IMR-90 (cell line): ENCODE measurements at regions not wholly inside any gene's neighbourhood (a gene's known extent, or its start where the extent isn't known, plus 50 kb on each side); places are given as distances from the start of the nearest gene placed in this dataset.

Experiments
- CEBPB ChIP-seq: IDR thresholded peaks from 2 replicates; pipeline ENCODE4 v1.6.1; 2012; ENCODE audit warnings: low read depth, low read length, improper control_type of control experiment
- ELK1 ChIP-seq: fragments of 150-350 bp; IDR thresholded peaks from 2 replicates; pipeline ENCODE4 v1.6.1; 2016; ENCODE audit warnings: low read depth, mild to moderate bottlenecking, low read length, moderate library complexity, borderline replicate concordance
- POLR2A ChIP-seq: IDR thresholded peaks from 2 replicates; pipeline ENCODE4 v1.6.1; 2012; ENCODE audit warnings: mild to moderate bottlenecking, low read depth, low read length
- SMC3 ChIP-seq: fragments of 150-350 bp; IDR thresholded peaks from 2 replicates; pipeline ENCODE4 v1.6.1; 2016; ENCODE audit warnings: low read depth, mild to moderate bottlenecking, antibody characterized with exemption, low read length, moderate library complexity
- TF ChIP-seq, protein P1 (sequence below): conservative IDR thresholded peaks from 2 replicates; pipeline ENCODE4 v1.5.1; 2012; ENCODE audit warnings: mild to moderate bottlenecking, low read depth, low read length, improper control_type of control experiment
- TF ChIP-seq, protein P2 (sequence below): fragments of 150-350 bp; IDR thresholded peaks from 2 replicates; pipeline ENCODE4 v1.6.1; 2017; ENCODE audit warnings: mild to moderate bottlenecking, antibody characterized with exemption, low read length, low read depth

DNA sequence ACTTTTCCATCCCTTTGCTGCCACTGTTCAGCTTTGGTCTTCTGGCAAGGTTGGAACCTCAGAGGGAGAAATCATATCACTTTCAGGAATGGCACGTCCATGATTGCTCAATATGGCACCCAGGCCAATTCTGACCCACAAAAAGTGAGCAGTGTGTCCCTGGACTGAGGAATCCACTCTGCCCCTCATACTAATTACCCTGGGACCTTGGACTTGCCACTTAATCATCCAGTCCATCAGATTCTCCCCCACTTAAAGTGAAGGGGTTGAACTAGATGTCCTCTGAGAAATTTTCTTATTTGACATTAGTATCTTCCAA is 449.3 kb upstream of the CITED2 start:
- TF ChIP-seq, protein P1, sequence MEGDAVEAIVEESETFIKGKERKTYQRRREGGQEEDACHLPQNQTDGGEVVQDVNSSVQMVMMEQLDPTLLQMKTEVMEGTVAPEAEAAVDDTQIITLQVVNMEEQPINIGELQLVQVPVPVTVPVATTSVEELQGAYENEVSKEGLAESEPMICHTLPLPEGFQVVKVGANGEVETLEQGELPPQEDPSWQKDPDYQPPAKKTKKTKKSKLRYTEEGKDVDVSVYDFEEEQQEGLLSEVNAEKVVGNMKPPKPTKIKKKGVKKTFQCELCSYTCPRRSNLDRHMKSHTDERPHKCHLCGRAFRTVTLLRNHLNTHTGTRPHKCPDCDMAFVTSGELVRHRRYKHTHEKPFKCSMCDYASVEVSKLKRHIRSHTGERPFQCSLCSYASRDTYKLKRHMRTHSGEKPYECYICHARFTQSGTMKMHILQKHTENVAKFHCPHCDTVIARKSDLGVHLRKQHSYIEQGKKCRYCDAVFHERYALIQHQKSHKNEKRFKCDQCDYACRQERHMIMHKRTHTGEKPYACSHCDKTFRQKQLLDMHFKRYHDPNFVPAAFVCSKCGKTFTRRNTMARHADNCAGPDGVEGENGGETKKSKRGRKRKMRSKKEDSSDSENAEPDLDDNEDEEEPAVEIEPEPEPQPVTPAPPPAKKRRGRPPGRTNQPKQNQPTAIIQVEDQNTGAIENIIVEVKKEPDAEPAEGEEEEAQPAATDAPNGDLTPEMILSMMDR: no peak
- TF ChIP-seq CEBPB: no peak
- TF ChIP-seq SMC3: no peak
- TF ChIP-seq, protein P2, sequence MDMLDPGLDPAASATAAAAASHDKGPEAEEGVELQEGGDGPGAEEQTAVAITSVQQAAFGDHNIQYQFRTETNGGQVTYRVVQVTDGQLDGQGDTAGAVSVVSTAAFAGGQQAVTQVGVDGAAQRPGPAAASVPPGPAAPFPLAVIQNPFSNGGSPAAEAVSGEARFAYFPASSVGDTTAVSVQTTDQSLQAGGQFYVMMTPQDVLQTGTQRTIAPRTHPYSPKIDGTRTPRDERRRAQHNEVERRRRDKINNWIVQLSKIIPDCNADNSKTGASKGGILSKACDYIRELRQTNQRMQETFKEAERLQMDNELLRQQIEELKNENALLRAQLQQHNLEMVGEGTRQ: no peak
- TF ChIP-seq ELK1: no peak
- TF ChIP-seq POLR2A: no peak
